GM12872 (cell line): ENCODE measurements at regions not wholly inside any gene's neighbourhood (a gene's known extent, or its start where the extent isn't known, plus 50 kb on each side); places are given as distances from the start of the nearest gene placed in this dataset.

Experiments
- CTCF ChIP-seq: IDR thresholded peaks from 3 replicates; pipeline ENCODE4 v1.5.1; 2011; ENCODE audit warnings: low read depth, mild to moderate bottlenecking, low read length, moderate library complexity; ENCODE audit not compliant: insufficient read depth

DNA sequence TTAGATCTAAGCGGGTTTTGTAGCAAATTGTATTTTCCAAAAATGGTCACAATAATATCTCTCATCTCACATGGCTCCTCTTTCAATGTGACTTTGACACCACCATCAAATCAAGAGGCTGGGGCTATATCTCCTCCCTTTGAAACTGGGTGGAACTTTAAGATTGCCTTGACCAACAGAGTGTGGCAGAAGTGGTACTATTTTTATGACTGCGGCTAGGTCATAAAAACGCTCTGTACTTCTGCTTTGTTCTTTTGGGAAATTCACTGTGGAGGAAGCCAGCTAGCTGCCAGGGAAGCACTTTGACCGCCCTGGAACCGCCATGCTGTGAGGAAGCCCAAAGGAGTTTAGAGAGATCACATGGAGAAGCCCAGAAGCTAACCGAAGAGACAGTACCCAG, 50.7 kb upstream of the ACOT11 start:
- no peak for TF ChIP-seq CTCF

- TF ChIP-seq CTCF = no peak
These were observed 52.1 kb upstream of the ACOT11 start for GRCh38 chr1:54495954-54496353.

DNA sequence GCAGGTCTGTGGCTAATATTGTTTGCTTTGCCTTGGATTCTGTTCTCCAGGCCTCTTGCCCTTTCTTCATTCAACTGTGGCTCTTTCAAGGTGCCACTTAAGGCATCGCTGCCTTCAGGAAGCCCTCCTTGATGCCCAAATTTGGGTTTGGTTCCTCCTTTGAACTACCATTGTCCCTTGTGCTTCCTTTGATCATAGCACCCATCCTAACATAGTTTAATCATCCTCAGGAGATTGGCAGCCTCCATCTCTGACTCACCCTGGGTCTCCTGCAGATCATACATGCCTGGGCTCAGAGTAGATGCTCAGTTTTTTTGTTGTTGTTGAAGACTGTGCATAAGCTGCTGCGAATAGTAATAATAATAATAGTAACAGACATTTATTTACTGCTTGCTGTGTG, 54.4 kb upstream of the ACOT11 start:
- no peak for TF ChIP-seq CTCF

DNA sequence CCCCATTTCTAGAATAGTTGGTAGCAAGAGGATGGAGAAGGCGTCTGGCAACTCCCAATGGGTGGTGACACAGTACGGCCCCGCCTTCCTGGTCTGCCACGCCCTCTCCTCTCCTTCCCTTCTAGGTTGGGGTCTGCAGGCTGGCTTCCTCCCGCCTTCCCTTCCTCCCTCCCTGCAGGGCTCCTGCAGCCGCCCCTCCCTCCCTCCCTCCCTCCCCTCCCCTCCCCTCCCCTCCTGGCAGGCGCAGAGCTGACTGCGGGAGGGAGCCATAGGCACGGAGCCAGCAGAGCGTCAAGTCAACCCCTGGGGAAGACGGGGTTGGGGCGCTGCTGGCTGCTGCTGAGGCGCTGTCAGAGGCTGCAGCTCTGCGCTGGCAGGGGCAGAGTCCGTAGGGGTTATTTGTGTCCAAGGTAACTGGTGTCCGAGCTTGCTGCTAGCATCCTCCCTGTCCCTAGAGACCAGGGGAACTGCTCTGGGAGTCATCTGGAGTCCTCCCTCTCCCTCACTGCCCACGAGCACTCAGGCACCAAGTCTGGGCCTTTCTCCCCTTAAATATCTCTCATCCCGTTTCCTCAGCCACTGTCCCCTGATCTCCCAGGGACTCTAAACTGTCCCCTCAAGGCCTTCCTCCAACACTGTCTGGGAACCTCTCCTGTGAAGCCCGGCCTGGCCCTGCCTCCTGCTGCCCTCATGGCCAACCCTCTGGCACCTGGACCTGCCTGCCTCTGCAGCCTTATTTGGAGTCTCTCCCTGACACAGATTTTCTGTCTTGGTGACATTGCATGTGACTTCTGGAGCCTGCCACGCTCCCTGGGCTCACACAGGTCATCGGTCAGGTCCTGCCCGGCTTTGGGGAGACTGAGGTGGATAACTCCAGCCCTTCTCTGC, 57.4 kb upstream of the ACOT11 start:
- TF ChIP-seq CTCF = no peak

GRCh38 chr1:54489627-54490250, 58.3 kb upstream of the ACOT11 start:
- TF ChIP-seq CTCF = no peak

DNA sequence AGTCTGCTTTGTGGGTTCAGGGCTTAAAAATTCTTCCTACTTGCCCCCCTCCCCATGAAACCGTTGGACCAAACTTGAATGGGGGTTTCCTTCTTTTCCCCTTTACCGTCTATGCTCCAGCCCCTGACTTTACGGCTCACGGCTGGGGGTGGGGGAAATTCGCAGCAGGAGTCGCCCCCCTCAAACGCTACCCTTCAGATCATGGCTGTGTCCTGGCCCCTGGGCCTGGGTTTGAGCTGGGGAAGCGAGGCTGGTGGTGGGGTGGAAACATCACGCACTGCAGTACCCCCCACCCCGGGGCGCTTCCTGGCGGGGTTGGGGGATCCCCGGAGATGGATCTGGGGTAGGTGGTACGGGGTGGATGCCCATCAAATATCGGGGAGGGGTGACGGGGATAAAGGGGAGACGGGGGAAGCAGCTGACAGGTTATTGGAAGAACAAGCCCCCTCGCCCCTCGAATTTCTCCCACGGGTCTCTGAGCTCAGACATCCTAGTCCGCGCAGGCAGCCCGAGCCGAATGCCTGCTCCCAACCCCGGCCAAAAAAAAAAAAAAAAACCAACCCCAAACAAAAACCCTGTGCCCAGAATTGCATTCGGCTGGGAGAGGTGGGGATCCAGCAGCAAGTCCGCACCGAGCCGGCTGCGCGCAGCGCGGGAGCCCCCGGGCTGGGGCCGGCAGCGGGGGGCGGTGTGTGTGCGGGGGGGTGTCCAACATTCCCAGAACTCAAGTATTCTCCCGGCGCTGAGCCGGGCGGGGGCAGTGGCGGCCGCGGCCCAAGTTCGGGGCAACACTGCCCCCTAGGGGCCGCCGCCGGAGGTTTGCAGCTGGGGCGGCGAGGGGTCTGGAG, 59.0 kb upstream of the ACOT11 start:
- TF ChIP-seq CTCF = peak; percentile 79
